HG02943 (cell line): ENCODE measurements at regions not wholly inside any gene's neighbourhood (a gene's known extent, or its start where the extent isn't known, plus 50 kb on each side); places are given as distances from the start of the nearest gene placed in this dataset.
"Not testable (repeated sequence)": the region's sequence is repeated elsewhere in the genome, so short reads cannot be mapped to it uniquely, and the experiment has no call there.

Experiments used
- ATAC-seq: cut with Tn5 transposase; IDR thresholded peaks from one replicate; pipeline ENCODE4 v1.9.1; 2021; ENCODE audit warnings: mild to moderate bottlenecking, low read depth, moderate library complexity; ENCODE audit not compliant: unreplicated experiment

DNA sequence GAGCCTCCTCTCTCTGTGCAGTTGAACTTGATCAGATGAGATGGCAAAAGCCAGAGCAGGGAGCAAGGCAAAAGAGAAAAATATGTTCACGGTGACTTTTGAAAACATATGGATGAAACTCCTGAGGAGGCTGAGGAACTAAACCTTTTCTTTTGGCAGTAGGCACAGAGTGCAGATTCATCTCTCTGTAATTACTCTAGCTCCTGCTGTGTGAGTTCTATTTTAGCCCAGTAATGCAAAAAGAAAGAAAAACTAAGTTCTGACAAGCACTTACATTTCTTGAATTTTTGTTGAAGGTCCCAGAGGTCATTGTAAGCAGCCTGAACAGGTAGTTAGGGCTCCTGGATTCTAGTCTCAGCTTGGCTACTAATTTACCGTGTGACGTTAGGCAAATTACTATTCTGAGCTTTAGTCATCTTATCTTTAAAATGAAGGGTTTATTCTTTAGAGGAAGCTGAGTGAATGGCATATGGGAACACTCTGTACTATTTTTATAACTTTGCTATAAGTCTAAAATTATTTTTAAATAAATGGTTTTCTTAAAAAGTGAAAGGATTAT, 114.7 kb upstream of the NBPF26 start:
- ATAC-seq = not testable (repeated sequence)

GRCh38 chr1:120609834-120610233, 113.9 kb upstream of the NBPF26 start:
- not testable (repeated sequence) for ATAC-seq

DNA sequence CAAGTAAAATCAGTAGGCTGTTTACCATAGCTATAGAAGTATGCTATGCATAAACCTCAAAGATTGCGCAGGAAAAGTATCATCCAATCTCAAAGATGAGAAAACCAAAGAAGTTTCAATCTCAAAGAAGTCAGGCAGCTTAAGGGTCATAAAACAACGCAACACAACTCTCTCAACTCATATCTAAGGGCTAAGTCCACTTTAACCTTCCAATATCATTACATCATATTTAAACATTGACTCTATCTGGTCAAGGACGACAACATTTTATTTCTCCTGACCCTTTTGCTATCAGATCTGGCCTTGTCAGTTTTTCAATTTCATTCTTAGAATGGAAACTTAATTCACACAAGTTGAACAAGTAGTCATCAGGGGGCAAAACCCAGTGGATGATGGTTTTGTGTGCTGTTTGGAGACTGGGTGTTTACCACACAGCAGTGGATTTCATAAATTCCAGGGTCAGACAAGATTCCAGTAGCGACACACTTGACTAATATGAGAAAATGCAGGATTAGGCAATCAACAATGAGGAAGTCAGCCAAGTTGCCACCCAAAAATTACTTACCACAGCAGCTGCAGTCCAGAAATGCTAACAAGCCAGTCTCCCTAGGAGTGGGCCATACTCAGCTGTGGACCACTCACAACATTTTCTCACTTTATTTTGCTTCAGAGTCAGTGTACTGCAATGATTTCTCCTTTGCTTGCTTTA, 108.7 kb upstream of the NBPF26 start:
- not testable (repeated sequence) for ATAC-seq

GRCh38 chr1:120617493-120617892, 106.3 kb upstream of the NBPF26 start:
- not testable (repeated sequence) for ATAC-seq

- ATAC-seq = not testable (repeated sequence)
These were observed 103.7 kb upstream of the NBPF26 start for GRCh38 chr1:120619867-120620692.

- not testable (repeated sequence) for ATAC-seq
These were observed 103.1 kb upstream of the NBPF26 start for GRCh38 chr1:120620693-120620969.

GRCh38 chr1:120621278-120621677, 102.5 kb upstream of the NBPF26 start:
- ATAC-seq = not testable (repeated sequence)

DNA sequence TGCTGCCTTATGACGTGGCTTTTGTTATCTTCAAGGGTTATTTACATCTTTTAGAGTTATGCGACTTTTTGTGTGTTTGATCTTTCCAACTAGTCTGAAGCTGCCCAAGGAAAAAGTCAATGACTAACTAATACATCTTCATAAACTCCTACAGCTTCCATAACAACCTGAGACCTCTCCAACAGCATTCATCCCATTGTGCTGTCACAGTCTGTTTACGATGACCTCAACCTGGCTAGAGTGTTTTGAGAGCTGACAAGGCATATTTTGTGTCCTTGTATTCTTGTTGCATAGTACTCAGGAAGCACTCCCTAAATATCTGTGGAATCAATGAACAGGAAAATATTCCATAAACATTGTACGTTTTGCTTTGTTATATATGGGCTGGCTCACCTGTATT, 100.2 kb upstream of the NBPF26 start:
- not testable (repeated sequence) for ATAC-seq

DNA sequence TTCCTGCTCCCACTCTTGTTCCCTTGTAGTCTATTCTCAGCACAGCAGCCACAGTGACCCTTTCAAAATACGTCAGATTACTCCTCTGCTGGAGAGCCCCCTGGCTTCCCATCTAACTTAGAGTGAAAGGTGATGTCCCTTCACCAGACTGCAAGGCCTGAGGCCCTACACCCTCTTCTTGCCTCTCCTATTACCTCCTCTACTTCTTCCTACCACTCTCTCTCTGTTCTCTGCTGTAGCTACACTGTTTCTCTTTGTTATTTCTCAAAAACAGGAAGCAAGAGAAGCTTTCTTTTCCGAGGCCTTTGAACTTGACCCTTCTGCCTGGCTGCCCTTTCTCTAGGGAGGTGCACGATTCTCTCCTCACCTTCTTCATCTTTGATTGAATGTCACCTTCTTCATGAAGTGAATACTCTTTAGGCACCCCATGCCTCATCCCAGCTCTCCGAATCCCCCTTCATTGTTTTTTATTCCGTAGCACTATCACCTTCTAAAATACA, 99.1 kb upstream of the NBPF26 start:
- ATAC-seq = not testable (repeated sequence)

GRCh38 chr1:120629832-120630455, 93.8 kb upstream of the NBPF26 start:
- ATAC-seq = not testable (repeated sequence)

GRCh38 chr1:120634816-120635806, 88.6 kb upstream of the NBPF26 start:
- ATAC-seq = not testable (repeated sequence)

GRCh38 chr1:120640261-120641013, 83.3 kb upstream of the NBPF26 start:
- ATAC-seq = not testable (repeated sequence)

DNA sequence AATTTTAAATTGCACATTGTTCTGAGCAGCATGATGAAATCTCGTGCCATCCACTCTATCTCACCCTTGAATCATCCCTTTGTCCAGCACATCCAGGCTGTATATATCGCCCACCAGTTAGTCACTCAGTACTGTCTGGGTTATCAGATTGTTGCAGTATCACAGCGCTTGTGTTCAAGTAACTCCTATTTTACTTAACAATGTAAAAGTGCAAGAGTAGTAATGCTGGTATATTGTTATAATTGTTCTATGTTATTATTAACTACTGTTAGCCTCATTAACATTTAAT, 82.8 kb upstream of the NBPF26 start:
- not testable (repeated sequence) for ATAC-seq

DNA sequence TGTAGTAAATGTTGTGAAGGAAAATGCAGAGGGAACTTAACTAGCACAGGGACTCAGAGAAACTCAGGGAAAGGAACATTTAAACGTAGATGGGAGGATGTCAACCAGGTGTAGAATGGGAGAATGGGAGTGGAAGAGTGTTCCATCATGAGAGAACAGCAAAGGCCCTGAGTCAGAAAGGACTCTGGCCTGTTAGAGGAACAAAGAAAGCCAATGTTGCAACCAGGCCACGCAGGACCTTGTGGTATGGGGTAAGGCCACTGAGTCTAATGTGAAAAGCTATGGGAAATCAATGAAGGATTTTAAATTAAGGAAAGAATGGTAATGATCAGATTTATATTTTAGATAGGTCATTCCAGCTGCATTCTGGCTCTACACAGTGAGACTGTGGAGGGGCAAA, 76.6 kb upstream of the NBPF26 start:
- not testable (repeated sequence) for ATAC-seq

DNA sequence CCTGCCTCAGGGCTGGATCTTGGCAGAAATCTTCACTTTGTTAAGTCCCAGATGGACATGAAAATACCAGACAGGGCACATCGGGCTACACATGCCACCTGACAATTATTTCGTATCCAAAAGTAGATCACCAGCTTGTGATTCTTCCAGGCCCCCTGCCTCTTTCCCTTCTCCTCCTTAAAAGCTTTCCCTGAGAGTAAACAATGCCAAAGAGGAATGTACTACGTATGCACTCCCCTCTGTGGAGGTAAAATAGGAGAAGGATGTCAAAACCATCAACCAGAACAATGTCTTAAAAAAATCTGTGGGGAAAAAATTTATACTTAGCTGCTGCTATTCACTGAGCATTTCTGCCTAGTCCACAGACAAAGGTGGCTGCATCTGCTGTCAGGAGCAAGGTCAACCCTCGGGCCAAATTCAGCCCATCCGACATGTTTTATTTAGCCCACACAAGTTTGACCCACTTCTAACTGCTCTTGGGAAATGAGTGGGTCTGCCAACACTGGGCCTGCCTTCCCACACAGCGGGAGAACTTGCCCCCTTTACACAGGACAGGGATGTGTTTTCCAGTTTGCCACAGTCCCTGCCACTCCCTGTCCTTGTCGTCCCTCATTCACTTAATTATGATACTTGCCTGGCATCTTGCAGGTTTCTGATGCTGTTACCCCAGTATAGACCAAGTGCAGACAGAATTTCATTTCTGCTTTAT, 74.7 kb upstream of the NBPF26 start:
- ATAC-seq = not testable (repeated sequence)

DNA sequence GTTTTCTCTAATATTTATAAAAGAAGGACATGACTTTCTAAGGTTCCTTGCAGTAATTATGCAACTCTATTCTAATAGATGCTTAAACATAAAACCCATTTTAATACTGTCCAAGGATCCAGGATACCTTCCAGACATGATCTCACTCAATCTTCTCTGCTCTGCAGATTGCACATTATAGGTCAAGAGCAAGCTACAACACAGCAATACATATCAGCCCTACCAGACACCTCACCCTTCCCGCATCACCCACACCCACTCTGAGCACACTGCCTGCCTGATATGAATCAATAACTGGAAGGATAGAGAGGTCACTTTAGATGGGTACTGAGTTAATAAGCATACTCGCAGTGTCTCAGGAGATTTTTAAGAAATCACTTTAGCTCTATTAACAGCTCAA, 74.0 kb upstream of the NBPF26 start:
- not testable (repeated sequence) for ATAC-seq

- not testable (repeated sequence) for ATAC-seq
These were observed 69.6 kb upstream of the NBPF26 start for GRCh38 chr1:120654114-120654513.

GRCh38 chr1:120655394-120655793, 68.4 kb upstream of the NBPF26 start:
- not testable (repeated sequence) for ATAC-seq

DNA sequence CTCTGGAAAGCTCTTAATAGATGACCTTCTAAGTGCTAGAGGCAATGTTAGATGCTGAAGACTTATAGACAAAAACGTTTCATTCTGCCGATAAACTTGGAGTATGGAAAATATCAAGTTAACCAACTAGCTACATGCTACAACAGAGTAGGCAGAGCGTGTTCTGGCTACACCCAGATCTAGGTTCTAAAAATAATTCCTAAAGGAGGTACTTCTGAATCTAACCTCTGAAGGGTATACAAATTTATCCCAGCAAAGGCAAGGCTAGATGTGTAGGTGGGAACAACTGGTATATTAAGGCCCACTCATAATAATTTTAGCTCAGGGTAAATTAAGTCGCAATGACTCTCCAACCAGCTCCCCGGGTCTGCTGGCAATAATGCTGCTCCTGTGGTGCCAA, 67.6 kb upstream of the NBPF26 start:
- not testable (repeated sequence) for ATAC-seq
